LNCAP (cell line): ENCODE measurements at regions not wholly inside any gene's neighbourhood (a gene's known extent, or its start where the extent isn't known, plus 50 kb on each side); places are given as distances from the start of the nearest gene placed in this dataset.

ENCODE experiments used
- CTCF ChIP-seq: fragments of 450-650 bp; IDR thresholded peaks from 2 replicates; pipeline ENCODE4 v1.5.1; 2017; ENCODE audit warnings: mild to moderate bottlenecking

GRCh38 chr2:41600460-41600859 is 447.4 kb upstream of the PKDCC start:
- no peak for TF ChIP-seq CTCF

GRCh38 chr2:41602341-41602740 is 445.5 kb upstream of the PKDCC start:
- no peak for TF ChIP-seq CTCF

GRCh38 chr2:41605311-41605710 is 442.5 kb upstream of the PKDCC start:
- no peak for TF ChIP-seq CTCF

GRCh38 chr2:41605914-41606313 is 441.9 kb upstream of the PKDCC start:
- no peak for TF ChIP-seq CTCF

GRCh38 chr2:41610501-41611190 is 437.2 kb upstream of the PKDCC start:
- TF ChIP-seq CTCF: no peak

- no peak for TF ChIP-seq CTCF
Observed at GRCh38 chr2:41618754-41619153, 429.1 kb upstream of the PKDCC start.

- TF ChIP-seq CTCF: no peak
Observed at GRCh38 chr2:41621095-41621494, 426.7 kb upstream of the PKDCC start.

- TF ChIP-seq CTCF: no peak
Observed at GRCh38 chr2:41621563-41621962, 426.3 kb upstream of the PKDCC start.
